GM19395 (cell line): ENCODE measurements at regions not wholly inside any gene's neighbourhood (a gene's known extent, or its start where the extent isn't known, plus 50 kb on each side); places are given as distances from the start of the nearest gene placed in this dataset.

ENCODE experiments used
- ATAC-seq: cut with Tn5 transposase; IDR thresholded peaks from one replicate; pipeline ENCODE4 v1.9.1; 2021; ENCODE audit warnings: mild to moderate bottlenecking, moderate library complexity; ENCODE audit not compliant: unreplicated experiment

- no peak for ATAC-seq
Observed at GRCh38 chr1:199303035-199303434, 664.2 kb downstream of the PTPRC start.

- ATAC-seq = no peak
Observed at GRCh38 chr1:199305053-199305452, 666.2 kb downstream of the PTPRC start.

GRCh38 chr1:199307496-199308264 lies 668.8 kb downstream of the PTPRC start:
- ATAC-seq = no peak

- peak; percentile 76 for ATAC-seq
Observed at GRCh38 chr1:199308349-199308846, 669.6 kb downstream of the PTPRC start.

- no peak for ATAC-seq
Observed at GRCh38 chr1:199310708-199311107, 671.9 kb downstream of the PTPRC start.

- no peak for ATAC-seq
Observed at GRCh38 chr1:199311478-199312262, 672.8 kb downstream of the PTPRC start.

GRCh38 chr1:199312626-199313025 lies 673.8 kb downstream of the PTPRC start:
- ATAC-seq = no peak

GRCh38 chr1:199313444-199313843 lies 674.6 kb downstream of the PTPRC start:
- ATAC-seq = no peak

- ATAC-seq = no peak
Observed at GRCh38 chr1:199319341-199319740, 680.5 kb downstream of the PTPRC start.

GRCh38 chr1:199322278-199322677 lies 683.4 kb downstream of the PTPRC start:
- ATAC-seq = no peak

GRCh38 chr1:199333180-199333579 lies 694.3 kb upstream of the NR5A2 start:
- ATAC-seq = no peak

- ATAC-seq = no peak
Observed at GRCh38 chr1:199335496-199335895, 692.0 kb upstream of the NR5A2 start.

GRCh38 chr1:199336745-199337640 lies 690.5 kb upstream of the NR5A2 start:
- ATAC-seq = no peak

- ATAC-seq = no peak
Observed at GRCh38 chr1:199338760-199339159, 688.8 kb upstream of the NR5A2 start.

GRCh38 chr1:199352351-199352750 lies 675.2 kb upstream of the NR5A2 start:
- no peak for ATAC-seq

- ATAC-seq = no peak
Observed at GRCh38 chr1:199353906-199354305, 673.6 kb upstream of the NR5A2 start.

GRCh38 chr1:199356561-199356960 lies 670.9 kb upstream of the NR5A2 start:
- no peak for ATAC-seq

GRCh38 chr1:199357599-199357998 lies 669.9 kb upstream of the NR5A2 start:
- no peak for ATAC-seq

GRCh38 chr1:199362996-199363395 lies 664.5 kb upstream of the NR5A2 start:
- no peak for ATAC-seq

GRCh38 chr1:199373139-199373538 lies 654.4 kb upstream of the NR5A2 start:
- ATAC-seq = no peak

GRCh38 chr1:199377211-199377610 lies 650.3 kb upstream of the NR5A2 start:
- ATAC-seq = no peak
